ENCODE measurements at regions not wholly inside any gene's neighbourhood (a gene's known extent, or its start where the extent isn't known, plus 50 kb on each side); places are given as distances from the start of the nearest gene placed in this dataset.

- TF ChIP-seq CTCF (IDR thresholded peaks at IDR 0.05; ENCODE audit: low read depth, low read length) (no peak), MAX (IDR thresholded peaks at IDR 0.05; ENCODE audit: low read depth, low read length) (no peak)
Observed at GRCh38 chr3:187966096-187966495, 187.9 kb upstream of the LPP start.
